ENCODE measurements at regions not wholly inside any gene's neighbourhood (a gene's known extent, or its start where the extent isn't known, plus 50 kb on each side); places are given as distances from the start of the nearest gene placed in this dataset.

GRCh38 chr2:71826299-71826698, 321.4 kb downstream of the CYP26B1 start:
- no peak for TF ChIP-seq EZH2 (IDR thresholded peaks at IDR 0.05)
- no peak for TF ChIP-seq POLR2AphosphoS5 (IDR thresholded peaks at IDR 0.05; ENCODE audit: borderline replicate concordance, low read depth, low read length)
